ENCODE measurements at regions not wholly inside any gene's neighbourhood (a gene's known extent, or its start where the extent isn't known, plus 50 kb on each side); places are given as distances from the start of the nearest gene placed in this dataset.

DNA sequence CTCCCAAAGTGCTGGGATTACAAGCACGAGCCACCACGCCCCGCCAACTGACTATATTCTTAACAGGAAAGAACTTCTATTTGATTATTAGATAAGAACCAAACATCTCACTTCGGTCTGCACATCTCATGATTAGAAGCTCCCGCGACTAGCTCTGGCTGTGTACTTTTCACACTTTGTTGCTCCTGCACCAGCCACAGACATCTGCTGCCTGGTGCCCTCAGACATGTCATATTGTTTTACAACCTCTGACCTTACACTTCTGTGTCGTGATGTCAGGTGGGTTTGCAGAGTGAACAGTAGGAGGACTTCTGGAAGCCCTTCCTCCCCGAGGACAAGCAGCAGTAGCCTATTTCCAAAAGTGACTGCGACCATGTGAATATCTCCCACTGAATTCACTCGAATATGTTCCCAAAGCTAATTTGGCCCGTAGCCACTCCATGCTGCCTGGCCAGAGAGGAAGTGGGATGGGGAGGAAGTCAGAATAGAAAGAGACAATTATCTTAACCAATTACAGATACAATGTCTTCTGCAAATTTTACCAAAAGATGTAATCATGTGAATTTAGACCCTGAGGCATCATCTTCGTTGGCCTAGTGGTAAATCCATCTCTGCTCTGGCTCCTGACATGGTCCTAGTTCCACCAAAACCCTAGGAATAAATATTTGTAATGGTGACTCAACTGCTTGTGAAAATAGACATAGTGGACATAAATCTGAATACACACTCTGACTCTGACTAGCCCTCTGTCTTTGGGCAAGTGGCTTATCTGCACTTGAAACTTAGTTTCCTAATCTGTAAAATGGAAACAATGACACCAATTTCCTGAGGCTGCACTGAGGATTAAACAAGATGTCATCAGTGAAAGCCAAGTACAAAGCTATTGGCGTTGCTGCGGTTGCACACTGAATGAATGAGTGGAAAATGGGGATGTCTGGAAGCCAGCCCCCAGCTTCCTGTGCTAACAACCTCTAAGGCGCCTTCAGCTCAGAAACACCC lies 406.1 kb downstream of the LRATD1 start:
- 73 to 75% methylated on average over 9 to 11 of the region's 15 CpGs for WGBS, 2 donors (ENCODE audit: low coverage in 1 of 2)

DNA sequence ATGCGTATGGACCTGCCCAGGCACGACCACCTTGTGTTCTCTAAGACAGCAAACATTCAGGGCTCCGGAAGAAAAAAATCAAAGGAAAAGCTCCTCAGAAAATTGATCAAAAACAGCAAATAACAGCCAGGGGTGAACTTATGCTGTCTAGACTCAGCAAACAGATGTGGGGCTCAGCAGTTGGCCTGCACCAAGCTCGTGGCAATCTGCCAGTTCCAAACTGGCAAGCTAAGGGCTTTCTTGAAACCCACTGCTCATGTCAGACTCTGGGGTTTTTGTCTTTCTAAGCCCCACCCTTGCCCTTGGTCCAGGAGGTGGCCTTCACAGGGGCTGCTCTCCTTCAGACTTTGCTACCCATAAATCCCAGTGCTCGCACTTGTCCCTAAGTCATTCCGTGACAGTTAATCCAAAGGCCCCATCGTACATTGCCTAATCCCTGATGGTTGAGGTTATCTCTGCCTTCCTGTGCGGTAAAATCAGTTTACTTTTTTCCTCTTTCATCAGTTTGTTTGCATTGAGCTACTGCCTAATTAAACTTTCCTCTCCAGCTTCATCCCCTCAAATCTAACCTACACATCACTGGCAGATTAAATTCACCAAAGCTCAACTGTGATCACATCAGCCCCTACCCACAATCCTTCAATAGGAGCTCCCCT lies 408.0 kb downstream of the LRATD1 start:
- peaks cover 0 to 36% (median 0%) of the 10 kb centered on the region in 3 donors for H3K4me1 ChIP-seq
- ATAC-seq: no peak
- H3K27me3 ChIP-seq: no peaks in the 10 kb centered on the region
- no peaks in the 10 kb centered on the region for H3K36me3 ChIP-seq
- TF ChIP-seq POLR2A (IDR thresholded peaks at IDR 0.05) (no peak), POLR2AphosphoS5 (IDR thresholded peaks at IDR 0.05) (no peak), EP300 (IDR thresholded peaks at IDR 0.05) (no peak)
- TF ChIP-seq, protein P1, sequence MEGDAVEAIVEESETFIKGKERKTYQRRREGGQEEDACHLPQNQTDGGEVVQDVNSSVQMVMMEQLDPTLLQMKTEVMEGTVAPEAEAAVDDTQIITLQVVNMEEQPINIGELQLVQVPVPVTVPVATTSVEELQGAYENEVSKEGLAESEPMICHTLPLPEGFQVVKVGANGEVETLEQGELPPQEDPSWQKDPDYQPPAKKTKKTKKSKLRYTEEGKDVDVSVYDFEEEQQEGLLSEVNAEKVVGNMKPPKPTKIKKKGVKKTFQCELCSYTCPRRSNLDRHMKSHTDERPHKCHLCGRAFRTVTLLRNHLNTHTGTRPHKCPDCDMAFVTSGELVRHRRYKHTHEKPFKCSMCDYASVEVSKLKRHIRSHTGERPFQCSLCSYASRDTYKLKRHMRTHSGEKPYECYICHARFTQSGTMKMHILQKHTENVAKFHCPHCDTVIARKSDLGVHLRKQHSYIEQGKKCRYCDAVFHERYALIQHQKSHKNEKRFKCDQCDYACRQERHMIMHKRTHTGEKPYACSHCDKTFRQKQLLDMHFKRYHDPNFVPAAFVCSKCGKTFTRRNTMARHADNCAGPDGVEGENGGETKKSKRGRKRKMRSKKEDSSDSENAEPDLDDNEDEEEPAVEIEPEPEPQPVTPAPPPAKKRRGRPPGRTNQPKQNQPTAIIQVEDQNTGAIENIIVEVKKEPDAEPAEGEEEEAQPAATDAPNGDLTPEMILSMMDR (IDR thresholded peaks at IDR 0.05): no peak
- no peaks in the 10 kb centered on the region for H3K9me3 ChIP-seq
- H3K4me3 ChIP-seq: no peak overlapping the region
- WGBS, 2 donors (ENCODE audit: low coverage in 1 of 2): 81 to 82% methylated on average over 4 to 8 of the region's 8 CpGs
- H3K27ac ChIP-seq: peak overlapping the region in 1 of 4 donors; percentile 77

More for the DNA sequence above, 406.1 kb downstream of the LRATD1 start:
- TF ChIP-seq POLR2AphosphoS5 (IDR thresholded peaks at IDR 0.05) (no peak), EP300 (IDR thresholded peaks at IDR 0.05) (no peak), POLR2A (IDR thresholded peaks at IDR 0.05) (no peak)
- TF ChIP-seq, protein P1 (IDR thresholded peaks at IDR 0.05): no peak
- H3K36me3 ChIP-seq: no peaks in the 10 kb centered on the region
- no peaks in the 10 kb centered on the region for H3K27me3 ChIP-seq
- H3K27ac ChIP-seq: no peak overlapping the region
- no peak overlapping the region for H3K4me3 ChIP-seq
- no peak for ATAC-seq
- H3K9me3 ChIP-seq: no peaks in the 10 kb centered on the region
- peaks cover 0 to 32% (median 0%) of the 10 kb centered on the region in 3 donors for H3K4me1 ChIP-seq

DNA sequence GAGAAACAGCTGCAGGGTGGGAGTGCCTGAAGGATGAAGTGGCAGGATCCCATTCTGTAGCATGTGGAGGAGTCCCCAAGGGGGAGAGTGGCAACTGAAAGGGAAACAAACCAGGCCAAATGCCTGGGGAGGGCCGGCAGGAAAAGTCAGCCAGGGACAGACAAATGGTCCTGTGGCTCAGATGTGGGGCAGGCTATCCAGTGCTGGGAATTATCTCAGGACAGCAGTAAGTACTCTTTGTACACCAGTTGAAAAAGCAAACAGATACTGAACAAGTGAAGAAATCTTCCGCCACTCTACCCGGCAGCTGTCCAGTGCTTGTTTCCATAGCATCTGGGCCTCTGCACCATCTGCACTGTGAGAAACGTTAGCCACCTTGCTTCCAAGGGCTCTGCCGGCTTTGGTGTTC lies 408.9 kb downstream of the LRATD1 start:
- WGBS, 2 donors (ENCODE audit: low coverage in 1 of 2): 30% methylated on average over 4 to 5 of the region's 5 CpGs
- ATAC-seq: no peak

DNA sequence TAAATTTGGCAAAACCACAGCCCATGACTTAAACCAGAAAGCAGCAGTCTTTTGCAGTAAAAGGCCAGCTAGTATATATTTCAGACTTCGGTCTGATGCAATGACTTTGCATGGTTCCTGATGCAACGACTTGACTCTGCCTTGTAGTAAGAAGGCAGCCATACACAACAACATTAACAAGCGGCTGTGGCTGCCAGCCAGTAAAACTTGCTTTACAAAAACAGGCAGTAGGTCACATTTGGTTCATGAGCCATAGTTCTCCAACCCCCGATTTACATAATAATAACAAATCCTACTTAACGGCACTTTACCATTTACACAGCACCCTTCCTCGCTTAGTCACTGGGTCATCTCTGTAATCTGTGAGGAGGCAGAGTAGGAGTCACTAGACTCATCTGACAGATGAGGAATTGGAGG lies 410.3 kb downstream of the LRATD1 start:
- Histone ChIP-seq H3K4me1 (peaks cover 0 to 36% (median 0%) of the 10 kb centered on the region in 3 donors), H3K27ac (peak overlapping the region; percentile 51 to 77 (median 74)), H3K36me3 (no peaks in the 10 kb centered on the region), H3K4me3 (no peak overlapping the region), H3K27me3 (no peaks in the 10 kb centered on the region), H3K9me3 (no peaks in the 10 kb centered on the region)
- ATAC-seq: peak; percentile 70
- 29 to 34% methylated on average over 3 to 6 of the region's 6 CpGs for WGBS, 2 donors (ENCODE audit: low coverage in 1 of 2)
- TF ChIP-seq, protein P1 (IDR thresholded peaks at IDR 0.05): no peak
- peak; percentile 82 for TF ChIP-seq POLR2AphosphoS5 (IDR thresholded peaks at IDR 0.05)

More for the DNA sequence above, 408.9 kb downstream of the LRATD1 start:
- H3K36me3 ChIP-seq: no peaks in the 10 kb centered on the region
- H3K27ac ChIP-seq: peak overlapping the region in 1 of 4 donors; percentile 77
- no peaks in the 10 kb centered on the region for H3K27me3 ChIP-seq
- TF ChIP-seq, protein P1 (IDR thresholded peaks at IDR 0.05): no peak
- TF ChIP-seq POLR2AphosphoS5 (IDR thresholded peaks at IDR 0.05) (no peak), POLR2A (IDR thresholded peaks at IDR 0.05) (no peak), EP300 (IDR thresholded peaks at IDR 0.05) (no peak)
- no peaks in the 10 kb centered on the region for H3K9me3 ChIP-seq
- H3K4me1 ChIP-seq: peaks cover 0 to 36% (median 0%) of the 10 kb centered on the region in 3 donors
- no peak overlapping the region for H3K4me3 ChIP-seq
